NCI-H524 (cell line): ENCODE measurements at regions not wholly inside any gene's neighbourhood (a gene's known extent, or its start where the extent isn't known, plus 50 kb on each side); places are given as distances from the start of the nearest gene placed in this dataset.

Source experiments
- DNase-seq, 2 experiments: peaks; one replicate each; lab custom pipeline; 2025; lab: John Stamatoyannopoulos, UW

DNA sequence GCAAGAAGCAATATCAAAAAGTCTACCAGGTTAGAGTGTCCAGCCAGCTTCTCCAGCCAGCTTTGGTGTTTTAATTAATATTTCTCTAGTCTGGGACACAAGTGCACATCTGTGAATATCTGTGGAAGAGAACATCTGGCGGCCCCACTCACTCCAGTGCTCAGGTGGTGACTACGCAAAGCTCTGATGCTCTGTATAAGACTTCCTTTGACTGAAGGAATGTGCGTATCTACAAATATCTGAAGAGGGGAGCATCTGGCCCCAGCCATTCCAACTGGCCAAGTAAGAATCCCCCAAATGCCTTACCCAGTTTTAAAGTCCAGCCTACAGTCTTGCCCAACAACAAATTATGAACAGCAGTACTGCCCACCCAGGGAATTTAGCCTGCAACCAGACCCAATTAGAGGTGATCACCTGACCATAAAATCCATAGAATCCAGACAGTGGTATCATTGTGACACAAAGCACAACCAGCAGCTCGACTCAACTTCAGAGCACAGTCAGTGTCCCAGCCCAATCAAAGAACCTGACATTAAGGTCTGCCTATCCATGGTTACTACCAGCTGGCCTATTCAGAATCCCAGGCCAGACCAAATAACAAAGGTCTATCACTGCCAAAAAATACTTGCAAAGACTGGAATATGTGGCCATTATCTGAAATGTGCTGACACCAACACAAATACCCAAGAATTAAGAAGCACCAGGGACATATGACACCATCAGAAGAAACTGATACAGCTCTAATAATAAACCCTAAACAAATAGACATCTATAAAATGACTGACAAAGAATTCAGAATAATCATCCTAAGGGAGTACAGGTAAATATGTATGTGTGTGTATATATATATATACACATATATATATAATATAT is 76.1 kb upstream of the MANEA start:
- DNase-seq, result no peak

DNA sequence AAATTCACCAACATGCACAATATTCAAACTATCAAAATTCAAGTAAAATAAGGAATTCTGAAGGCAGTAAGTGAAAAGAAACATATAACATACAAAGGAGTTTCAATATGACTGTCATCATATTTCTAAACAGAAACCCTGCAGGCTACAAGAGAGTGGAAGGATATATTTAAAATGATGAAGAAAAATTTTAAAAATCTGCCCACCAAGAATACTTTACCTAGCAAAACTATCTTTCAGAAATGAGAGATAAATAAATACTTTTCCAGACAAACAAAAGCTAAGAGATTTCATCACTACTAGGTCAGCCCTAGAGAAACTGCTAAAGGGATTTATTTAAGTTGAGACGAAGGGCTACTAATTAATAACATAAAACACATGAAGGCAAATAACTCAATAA is 73.8 kb upstream of the MANEA start:
- no peak for DNase-seq

DNA sequence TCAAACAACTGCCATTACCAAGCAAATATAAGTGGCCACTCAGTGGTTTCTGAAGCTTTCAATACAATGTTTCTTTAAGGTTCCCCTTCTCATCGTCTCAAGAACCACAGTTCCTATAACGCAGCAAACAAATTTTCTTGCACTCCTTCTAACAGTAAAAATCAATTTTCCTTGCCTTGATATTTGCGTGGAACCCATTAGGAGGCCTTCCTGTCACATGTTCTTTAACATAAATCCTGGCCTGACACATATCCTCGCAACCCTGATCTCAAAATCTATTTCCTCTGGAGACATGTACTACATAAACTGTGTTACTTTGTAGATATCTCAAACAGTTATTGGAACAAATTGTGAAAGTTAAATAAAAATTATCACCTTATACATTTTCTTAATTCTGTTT is 65.9 kb upstream of the MANEA start:
- DNase-seq, result no peak

GRCh38 chr6:95515975-95516374 is 61.4 kb upstream of the MANEA start:
- DNase-seq, result no peak

- DNase-seq, result no peak
Observed at GRCh38 chr6:95517004-95517403, 60.3 kb upstream of the MANEA start.

DNA sequence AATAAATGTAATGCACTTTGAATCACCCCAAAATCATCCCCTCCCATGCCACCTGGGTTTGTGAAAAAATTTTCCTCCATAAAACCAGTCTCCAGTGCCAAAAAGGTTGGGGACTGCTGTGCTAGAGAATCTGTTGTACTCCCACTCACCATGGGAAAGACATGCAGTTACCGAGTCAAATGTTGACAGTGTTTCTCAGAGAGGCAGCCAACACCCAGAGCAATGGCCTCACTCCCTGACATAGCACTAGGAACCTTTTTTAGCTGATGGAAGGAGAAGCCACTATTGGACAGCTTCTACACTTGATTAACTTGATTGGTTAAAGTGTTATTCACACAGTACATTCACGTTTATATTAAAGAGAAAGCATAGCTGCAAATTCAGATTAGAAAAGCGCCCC is 59.8 kb upstream of the MANEA start:
- no peak for DNase-seq

DNA sequence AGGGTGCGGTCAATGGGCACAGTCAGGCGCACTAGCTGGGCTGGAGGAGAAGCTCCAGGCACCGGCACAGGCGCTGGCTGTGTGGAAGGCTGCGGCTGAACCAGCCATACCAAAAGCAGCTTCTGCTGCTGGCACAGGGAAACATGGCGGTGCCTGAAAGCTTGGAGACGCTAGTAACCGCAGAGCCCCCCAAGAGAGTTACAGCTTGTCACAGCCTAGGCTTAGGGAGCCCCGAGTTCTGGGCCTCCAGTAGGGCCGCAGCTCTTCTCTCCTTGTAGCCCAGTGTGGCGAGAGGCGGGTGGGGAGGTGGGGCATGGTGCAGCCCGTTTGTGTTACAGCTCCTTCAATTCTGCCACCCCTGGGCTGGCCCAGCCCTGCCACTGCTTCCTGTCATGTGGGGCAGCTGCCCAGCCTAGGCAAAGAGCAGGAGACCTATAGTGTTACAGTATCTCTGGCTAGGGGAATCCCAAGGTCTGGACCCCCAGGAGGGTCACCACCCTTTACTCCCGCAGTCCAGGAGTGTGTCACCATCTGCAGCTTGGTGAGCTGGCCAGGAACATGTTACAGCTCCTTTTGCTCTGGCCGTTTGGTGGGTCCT is 58.6 kb upstream of the MANEA start:
- no peak for DNase-seq

- DNase-seq, result no peak
Observed at GRCh38 chr6:95519228-95520037, 57.9 kb upstream of the MANEA start.

DNA sequence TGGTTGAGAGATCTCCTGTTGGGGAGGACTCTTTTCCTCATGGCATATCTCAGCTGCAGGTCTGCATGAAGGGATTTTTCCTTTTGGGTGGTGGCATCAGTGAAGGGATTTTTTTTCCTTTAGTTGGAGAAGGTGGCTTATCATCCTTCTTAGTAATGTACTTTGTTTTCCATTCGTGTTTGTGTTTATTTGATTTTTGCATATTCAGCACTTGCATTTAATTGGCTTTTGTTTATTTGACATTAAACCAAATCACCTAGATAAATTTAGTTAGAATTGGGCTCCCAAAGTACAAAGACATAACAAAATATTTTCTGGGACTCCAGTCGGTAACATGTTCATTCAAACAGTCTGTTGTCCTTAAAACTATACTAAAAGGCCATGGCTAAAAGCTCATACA is 56.2 kb upstream of the MANEA start:
- DNase-seq, result no peak
